ENCODE measurements at regions not wholly inside any gene's neighbourhood (a gene's known extent, or its start where the extent isn't known, plus 50 kb on each side); places are given as distances from the start of the nearest gene placed in this dataset.

DNA sequence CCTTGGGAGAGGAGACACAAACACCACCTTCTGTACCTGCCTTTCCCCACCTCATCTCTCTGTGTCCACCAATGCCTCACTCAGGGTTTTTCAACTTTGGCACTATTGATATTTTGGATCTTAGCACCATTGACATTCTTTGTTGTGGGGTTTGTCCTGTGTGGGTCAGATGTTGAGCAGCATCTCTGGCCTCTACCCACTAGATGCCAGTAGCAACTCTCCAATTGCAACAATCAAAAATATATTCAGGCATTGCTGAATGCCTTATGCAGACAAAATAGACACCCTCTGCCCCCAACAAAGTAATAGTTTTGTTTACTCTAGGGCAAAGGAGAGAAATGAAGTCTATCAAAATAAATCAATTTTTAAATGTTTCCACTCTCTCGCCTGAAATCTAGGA is 1384.3 kb upstream of the NXPH2 start:
- no peak overlapping the region for H3K4me3 ChIP-seq (ENCODE audit: low read depth, low read length)
- CTCF ChIA-PET, result no interaction called here
- POLR2A ChIA-PET, result no interaction called here

DNA sequence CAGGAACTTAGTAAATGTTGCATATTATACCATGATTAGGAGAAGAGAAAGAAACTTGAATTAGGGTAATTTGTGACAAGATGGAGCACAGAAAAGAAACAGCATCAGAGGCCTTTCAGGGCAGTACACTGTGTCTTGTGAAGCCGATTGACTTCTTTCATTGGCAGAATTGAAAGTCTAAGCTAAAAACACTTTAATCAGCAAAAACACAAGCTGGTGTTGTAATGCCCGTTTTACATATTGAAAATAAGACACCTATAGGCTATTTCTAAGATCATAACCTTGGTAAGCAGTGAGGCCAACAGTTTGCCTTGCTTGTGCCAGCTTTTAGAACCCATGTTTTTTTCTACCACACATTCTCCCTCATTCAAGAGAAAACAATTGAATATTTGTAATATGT is 1378.1 kb upstream of the NXPH2 start:
- H3K4me3 ChIP-seq (ENCODE audit: low read depth, low read length), result no peak overlapping the region
- H3K4me1 ChIP-seq (ENCODE audit: control insufficient read depth, insufficient read depth, low read length), result no peaks in the 10 kb centered on the region
- no peak overlapping the region for H3K27ac ChIP-seq (ENCODE audit: extremely low read depth, low read depth, low read length)
- POLR2A ChIA-PET, result no interaction called here
- no peaks in the 10 kb centered on the region for H3K9me3 ChIP-seq (ENCODE audit: control insufficient read depth, insufficient read depth, low read depth, low read length)
- no peak for TF ChIP-seq ZNF596 (tag by site-specific recombination; IDR thresholded peaks at IDR 0.05)
- TF ChIP-seq, protein P1, sequence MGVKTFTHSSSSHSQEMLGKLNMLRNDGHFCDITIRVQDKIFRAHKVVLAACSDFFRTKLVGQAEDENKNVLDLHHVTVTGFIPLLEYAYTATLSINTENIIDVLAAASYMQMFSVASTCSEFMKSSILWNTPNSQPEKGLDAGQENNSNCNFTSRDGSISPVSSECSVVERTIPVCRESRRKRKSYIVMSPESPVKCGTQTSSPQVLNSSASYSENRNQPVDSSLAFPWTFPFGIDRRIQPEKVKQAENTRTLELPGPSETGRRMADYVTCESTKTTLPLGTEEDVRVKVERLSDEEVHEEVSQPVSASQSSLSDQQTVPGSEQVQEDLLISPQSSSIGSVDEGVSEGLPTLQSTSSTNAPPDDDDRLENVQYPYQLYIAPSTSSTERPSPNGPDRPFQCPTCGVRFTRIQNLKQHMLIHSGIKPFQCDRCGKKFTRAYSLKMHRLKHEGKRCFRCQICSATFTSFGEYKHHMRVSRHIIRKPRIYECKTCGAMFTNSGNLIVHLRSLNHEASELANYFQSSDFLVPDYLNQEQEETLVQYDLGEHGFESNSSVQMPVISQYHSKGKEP (tag by site-specific recombination; IDR thresholded peaks at IDR 0.05), result no peak
- TF ChIP-seq, protein P2, sequence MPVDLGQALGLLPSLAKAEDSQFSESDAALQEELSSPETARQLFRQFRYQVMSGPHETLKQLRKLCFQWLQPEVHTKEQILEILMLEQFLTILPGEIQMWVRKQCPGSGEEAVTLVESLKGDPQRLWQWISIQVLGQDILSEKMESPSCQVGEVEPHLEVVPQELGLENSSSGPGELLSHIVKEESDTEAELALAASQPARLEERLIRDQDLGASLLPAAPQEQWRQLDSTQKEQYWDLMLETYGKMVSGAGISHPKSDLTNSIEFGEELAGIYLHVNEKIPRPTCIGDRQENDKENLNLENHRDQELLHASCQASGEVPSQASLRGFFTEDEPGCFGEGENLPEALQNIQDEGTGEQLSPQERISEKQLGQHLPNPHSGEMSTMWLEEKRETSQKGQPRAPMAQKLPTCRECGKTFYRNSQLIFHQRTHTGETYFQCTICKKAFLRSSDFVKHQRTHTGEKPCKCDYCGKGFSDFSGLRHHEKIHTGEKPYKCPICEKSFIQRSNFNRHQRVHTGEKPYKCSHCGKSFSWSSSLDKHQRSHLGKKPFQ (tag by site-specific recombination; IDR thresholded peaks at IDR 0.05), result no peak
- CTCF ChIA-PET, result no interaction called here
- H3K36me3 ChIP-seq (ENCODE audit: control insufficient read depth in 2 of 2, insufficient read depth in 1 of 2, low read length in 2 of 2), result no peaks in the 10 kb centered on the region

More for the DNA sequence above, 1384.3 kb upstream of the NXPH2 start:
- Histone ChIP-seq H3K4me1 (ENCODE audit: control insufficient read depth, insufficient read depth, low read length) (no peaks in the 10 kb centered on the region), H3K27ac (ENCODE audit: extremely low read depth, low read depth, low read length) (no peak overlapping the region), H3K36me3 (ENCODE audit: control insufficient read depth in 2 of 2, insufficient read depth in 1 of 2, low read length in 2 of 2) (no peaks in the 10 kb centered on the region), H3K9me3 (ENCODE audit: control insufficient read depth, insufficient read depth, low read depth, low read length) (no peaks in the 10 kb centered on the region)
- no peak for TF ChIP-seq ZNF776 (tag by site-specific recombination; IDR thresholded peaks at IDR 0.05; ENCODE audit: borderline replicate concordance)
- no peak for TF ChIP-seq REPIN1 (tag by site-specific recombination; IDR thresholded peaks at IDR 0.05; ENCODE audit: low read depth)
- no peak for TF ChIP-seq ZNF664 (tag by site-specific recombination; IDR thresholded peaks at IDR 0.05)
- no peak for TF ChIP-seq ZNF302 (tag by site-specific recombination; IDR thresholded peaks at IDR 0.05; ENCODE audit: low read depth)
- no peak for TF ChIP-seq ZNF785 (tag by site-specific recombination; IDR thresholded peaks at IDR 0.05)
- TF ChIP-seq GLIS2 (tag by site-specific recombination; IDR thresholded peaks at IDR 0.05), result no peak
- no peak for TF ChIP-seq ZNF692 (tag by site-specific recombination; IDR thresholded peaks at IDR 0.05)
- TF ChIP-seq HOXA7 (CRISPR knock-in tag; IDR thresholded peaks at IDR 0.05; ENCODE audit: borderline replicate concordance), result no peak
- TF ChIP-seq ZSCAN30 (tag by site-specific recombination; IDR thresholded peaks at IDR 0.05), result no peak
- TF ChIP-seq ZNF211 (tag by site-specific recombination; IDR thresholded peaks at IDR 0.05; ENCODE audit: low read depth), result no peak
- TF ChIP-seq ZFHX2 (tag by site-specific recombination; conservative IDR thresholded peaks at IDR 0.05), result no peak
- TF ChIP-seq ZNF335 (tag by site-specific recombination; conservative IDR thresholded peaks at IDR 0.05), result no peak
- no peak for TF ChIP-seq OVOL3 (tag by site-specific recombination; IDR thresholded peaks at IDR 0.05)
- no peak for TF ChIP-seq ZNF600 (tag by site-specific recombination; IDR thresholded peaks at IDR 0.05)
- no peak for TF ChIP-seq ZNF341 (tag by site-specific recombination; IDR thresholded peaks at IDR 0.05; ENCODE audit: low read depth)
- TF ChIP-seq BCL11A (tag by site-specific recombination; IDR thresholded peaks at IDR 0.05; ENCODE audit: low read depth), result no peak

GRCh38 chr2:140157816-140158215 is 1377.6 kb upstream of the NXPH2 start:
- TF ChIP-seq ZNF16 (tag by site-specific recombination; IDR thresholded peaks at IDR 0.05; ENCODE audit: low read depth) (no peak), ZNF747 (tag by site-specific recombination; IDR thresholded peaks at IDR 0.05) (no peak), ZNF37A (tag by site-specific recombination; IDR thresholded peaks at IDR 0.05) (no peak), ZSCAN23 (tag by site-specific recombination; IDR thresholded peaks at IDR 0.05) (no peak), ZNF311 (tag by site-specific recombination; IDR thresholded peaks at IDR 0.05; ENCODE audit: borderline replicate concordance) (no peak), ZNF280D (tag by site-specific recombination; IDR thresholded peaks at IDR 0.05) (no peak), ZNF10 (tag by site-specific recombination; IDR thresholded peaks at IDR 0.05) (no peak), ZNF133 (tag by site-specific recombination; IDR thresholded peaks at IDR 0.05) (no peak)
- POLR2A ChIA-PET, result no interaction called here

More at GRCh38 chr2:140157816-140158215, 1377.6 kb upstream of the NXPH2 start:
- H3K27ac ChIP-seq (ENCODE audit: extremely low read depth, low read depth, low read length), result no peak overlapping the region
- H3K4me1 ChIP-seq (ENCODE audit: control insufficient read depth, insufficient read depth, low read length), result no peaks in the 10 kb centered on the region
- H3K4me3 ChIP-seq (ENCODE audit: low read depth, low read length), result no peak overlapping the region
- CTCF ChIA-PET, result no interaction called here
- no peaks in the 10 kb centered on the region for H3K36me3 ChIP-seq (ENCODE audit: control insufficient read depth in 2 of 2, insufficient read depth in 1 of 2, low read length in 2 of 2)
- no peaks in the 10 kb centered on the region for H3K9me3 ChIP-seq (ENCODE audit: control insufficient read depth, insufficient read depth, low read depth, low read length)
